Stomach smooth muscle (tissue), 2 donors: ENCODE measurements at regions not wholly inside any gene's neighbourhood (a gene's known extent, or its start where the extent isn't known, plus 50 kb on each side); places are given as distances from the start of the nearest gene placed in this dataset.
"Not testable (repeated sequence)": the region's sequence is repeated elsewhere in the genome, so short reads cannot be mapped to it uniquely, and the experiment has no call there.

Source experiments
- H3K27ac ChIP-seq: one replicate; pipeline ENCODE4 v1.7.0; 2013; ENCODE audit warnings: mild to moderate bottlenecking, low read length, inconsistent platforms
- H3K27me3 ChIP-seq, 2 donors: one replicate each; pipeline ENCODE4 v1.7.0; 2013; ENCODE audit warnings: low read length in 2 of 2; ENCODE audit not compliant: insufficient read depth in 2 of 2, control insufficient read depth in 1 of 2
- H3K36me3 ChIP-seq, 2 donors: one replicate each; pipeline ENCODE4 v1.7.0; 2013; ENCODE audit warnings: low read length in 2 of 2; ENCODE audit not compliant: control insufficient read depth in 2 of 2, insufficient read depth in 2 of 2
- H3K4me1 ChIP-seq: one replicate; pipeline ENCODE4 v1.7.0; 2013; ENCODE audit warnings: low read length; ENCODE audit not compliant: control insufficient read depth, insufficient read depth
- H3K4me3 ChIP-seq, 2 donors: one replicate each; pipeline ENCODE4 v1.7.0; 2013; ENCODE audit warnings: low read length in 2 of 2
- H3K9ac ChIP-seq, 2 donors: one replicate each; pipeline ENCODE4 v1.7.0; 2013; ENCODE audit warnings: low read length in 2 of 2, mild to moderate bottlenecking in 1 of 2
- H3K9me3 ChIP-seq, 2 donors: one replicate each; pipeline ENCODE4 v1.7.0; 2013; ENCODE audit warnings: low read length in 2 of 2; ENCODE audit not compliant: control insufficient read depth in 2 of 2
- donor health status: healthy.
- donor health status: Pancreatic carcinoma.

DNA sequence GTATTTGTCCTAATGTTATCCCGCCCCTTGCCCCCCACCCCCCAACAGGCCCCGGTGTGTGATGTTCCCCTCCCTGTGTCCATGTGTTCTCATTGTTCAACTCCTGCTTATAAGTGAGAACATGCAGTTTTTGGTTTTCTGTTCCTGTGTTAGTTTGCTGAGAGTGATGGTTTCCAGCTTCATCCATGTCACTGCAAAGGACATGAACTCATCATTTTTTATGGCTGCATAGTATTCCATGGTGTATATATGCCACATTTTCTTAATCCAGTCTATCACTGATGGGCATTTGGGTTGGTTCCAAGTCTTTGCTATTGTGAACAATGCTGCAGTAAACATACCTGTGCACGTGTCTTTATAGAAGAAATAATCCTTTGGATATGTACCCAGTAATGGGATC, 51.9 kb upstream of the CD2AP start:
- not testable (repeated sequence) for H3K36me3 ChIP-seq, H3K27ac ChIP-seq, H3K4me1 ChIP-seq, H3K9me3 ChIP-seq, H3K27me3 ChIP-seq, H3K9ac ChIP-seq, H3K4me3 ChIP-seq

- H3K36me3 ChIP-seq, result no peaks in the 10 kb centered on the region
- no peak overlapping the region for H3K27ac ChIP-seq
- H3K9me3 ChIP-seq, result no peaks in the 10 kb centered on the region
- H3K4me3 ChIP-seq, result no peak overlapping the region
- H3K27me3 ChIP-seq, result no peaks in the 10 kb centered on the region
- no peaks in the 10 kb centered on the region for H3K4me1 ChIP-seq
- no peak overlapping the region for H3K9ac ChIP-seq
These were observed 50.9 kb upstream of the CD2AP start for GRCh38 chr6:47426524-47427302.

DNA sequence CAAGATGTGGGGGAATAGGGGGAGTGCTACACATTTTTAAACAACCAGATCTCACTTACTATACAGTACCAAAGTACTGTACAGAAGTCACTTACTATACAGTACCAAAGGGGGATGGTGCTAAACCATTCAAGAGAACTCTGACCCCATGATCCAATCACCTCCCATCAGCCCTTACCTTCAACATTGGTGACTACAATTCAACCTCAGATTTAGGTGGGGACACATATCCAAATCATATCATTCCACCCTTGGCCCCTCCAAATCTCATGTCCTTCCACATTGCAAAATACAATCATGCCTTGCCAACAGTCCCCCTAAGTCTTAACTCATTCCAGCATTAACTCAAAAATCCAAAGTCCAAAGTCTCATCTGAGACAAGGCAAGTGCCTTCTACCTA, 49.9 kb upstream of the CD2AP start:
- Histone ChIP-seq H3K9me3 (no peaks in the 10 kb centered on the region), H3K4me3 (no peak overlapping the region), H3K36me3 (no peaks in the 10 kb centered on the region), H3K27ac (no peak overlapping the region), H3K4me1 (no peaks in the 10 kb centered on the region), H3K27me3 (no peaks in the 10 kb centered on the region), H3K9ac (no peak overlapping the region)
